GM23338 (cell line): ENCODE measurements at regions not wholly inside any gene's neighbourhood (a gene's known extent, or its start where the extent isn't known, plus 50 kb on each side); places are given as distances from the start of the nearest gene placed in this dataset.

Experiments
- ATAC-seq: fragments of 200-7000 bp; cut with Tn5 transposase; 3 replicates; pipeline ENCODE4 v1.9.1; 2020
- DNase-seq: peaks from one replicate; pipeline ENCODE4 v3.0.0-alpha.2; 2015; ENCODE audit warnings: low spot score
- H2AFZ ChIP-seq: fragments of 200-600 bp; sonication (generic); 2 replicates; pipeline ENCODE4 v1.8.0; 2016; ENCODE audit warnings: antibody characterized with exemption, mild to moderate bottlenecking, moderate library complexity
- H3F3A ChIP-seq: fragments of 200-600 bp; sonication (generic); replicated peaks from 2 replicates; pipeline ENCODE4 v1.8.0; 2017; ENCODE audit warnings: antibody characterized with exemption, mixed run types, low read depth
- H3K27ac ChIP-seq: fragments of 200-600 bp; sonication (generic); 2 replicates; pipeline ENCODE4 v1.6.1; 2016; ENCODE audit warnings: low read depth
- H3K27me3 ChIP-seq: fragments of 200-600 bp; sonication (generic); 2 replicates; pipeline ENCODE4 v1.8.0; 2016; ENCODE audit warnings: mild to moderate bottlenecking, mixed run types, moderate library complexity; ENCODE audit not compliant: insufficient read depth
- H3K36me3 ChIP-seq: fragments of 200-600 bp; sonication (generic); 2 replicates; pipeline ENCODE4 v1.8.0; 2016; ENCODE audit warnings: mild to moderate bottlenecking; ENCODE audit not compliant: insufficient read depth
- H3K4me1 ChIP-seq: fragments of 200-600 bp; sonication (generic); 2 replicates; pipeline ENCODE4 v1.8.0; 2016; ENCODE audit warnings: mild to moderate bottlenecking, moderate library complexity; ENCODE audit not compliant: insufficient read depth
- H3K4me2 ChIP-seq: fragments of 200-600 bp; sonication (generic); 2 replicates; pipeline ENCODE4 v1.7.1; 2017; ENCODE audit warnings: mixed run types
- H3K4me3 ChIP-seq: fragments of 200-600 bp; sonication (generic); 2 replicates; pipeline ENCODE4 v1.6.1; 2016; ENCODE audit warnings: mixed run types
- H3K79me2 ChIP-seq: fragments of 200-600 bp; sonication (generic); replicated peaks from 2 replicates; pipeline ENCODE4 v1.8.0; 2017; ENCODE audit warnings: mild to moderate bottlenecking; ENCODE audit not compliant: insufficient read depth
- H3K9me2 ChIP-seq: fragments of 200-600 bp; sonication (generic); 2 replicates; pipeline ENCODE4 v1.8.0; 2017; ENCODE audit not compliant: insufficient read depth
- H4K20me1 ChIP-seq: fragments of 200-600 bp; sonication (generic); replicated peaks from 2 replicates; pipeline ENCODE4 v1.8.0; 2017; ENCODE audit warnings: mild to moderate bottlenecking; ENCODE audit not compliant: insufficient read depth
- H3K27ac Mint-ChIP-seq: 2 replicates; pipeline ENCODE4 v1.8.0; 2020; ENCODE audit warnings: inconsistent platforms, mild to moderate bottlenecking, moderate library complexity, mixed read lengths
- H3K27me3 Mint-ChIP-seq: 3 replicates; pipeline ENCODE4 v1.8.0; 2022; ENCODE audit warnings: low read depth, mild to moderate bottlenecking, moderate library complexity, mixed read lengths, inconsistent platforms; ENCODE audit not compliant: insufficient read depth, poor library complexity
- H3K36me3 Mint-ChIP-seq: 3 replicates; pipeline ENCODE4 v1.8.0; 2021; ENCODE audit warnings: low read depth, mild to moderate bottlenecking, inconsistent platforms, moderate library complexity, mixed read lengths
- H3K4me1 Mint-ChIP-seq: 3 replicates; pipeline ENCODE4 v1.8.0; 2020; ENCODE audit warnings: mild to moderate bottlenecking, inconsistent platforms, mixed read lengths
- H3K4me3 Mint-ChIP-seq: 3 replicates; pipeline ENCODE4 v1.8.0; 2021; ENCODE audit warnings: moderate library complexity, mild to moderate bottlenecking, inconsistent platforms, mixed read lengths
- H3K9me3 Mint-ChIP-seq: 3 replicates; pipeline ENCODE4 v1.8.0; 2020; ENCODE audit warnings: moderate library complexity, mild to moderate bottlenecking, inconsistent platforms, mixed read lengths
- CREB1 ChIP-seq: fragments of 250-450 bp; sonication (Bioruptor Pico); IDR thresholded peaks from 2 replicates; pipeline ENCODE4 v1.5.0; 2020; ENCODE audit warnings: low read depth, mild to moderate bottlenecking, moderate library complexity
- EZH2 ChIP-seq: fragments of 200-600 bp; sonication (generic); IDR thresholded peaks from one replicate; pipeline ENCODE4 v1.8.0; 2017; ENCODE audit warnings: antibody characterized with exemption, mild to moderate bottlenecking, low read depth; ENCODE audit not compliant: unreplicated experiment
- EZH2phosphoT487 ChIP-seq: fragments of 200-600 bp; sonication (generic); IDR thresholded peaks from one replicate; pipeline ENCODE4 v1.8.1; 2018; ENCODE audit warnings: antibody characterized with exemption; ENCODE audit not compliant: unreplicated experiment
- JUNB ChIP-seq: IDR thresholded peaks from one replicate; pipeline ENCODE4 v1.6.1; 2016; ENCODE audit warnings: antibody characterized with exemption; ENCODE audit not compliant: unreplicated experiment
- NANOG ChIP-seq: IDR thresholded peaks from 2 replicates; pipeline ENCODE4 v1.6.1; 2016; ENCODE audit warnings: antibody characterized with exemption, borderline replicate concordance
- POLR2AphosphoS5 ChIP-seq: IDR thresholded peaks from 2 replicates; pipeline ENCODE4 v1.6.1; 2016; ENCODE audit warnings: antibody characterized with exemption, low read depth
- STAT1 ChIP-seq: IDR thresholded peaks from one replicate; pipeline ENCODE4 v1.6.1; 2016; ENCODE audit warnings: antibody characterized with exemption; ENCODE audit not compliant: unreplicated experiment
- ZNF114 ChIP-seq: fragments of 250-450 bp; sonication (Bioruptor Pico); IDR thresholded peaks from 2 replicates; pipeline ENCODE4 v1.5.0; 2020; ENCODE audit warnings: mild to moderate bottlenecking, moderate library complexity
- ZNF331 ChIP-seq: fragments of 250-450 bp; sonication (Bioruptor Pico); IDR thresholded peaks from 2 replicates; pipeline ENCODE4 v1.5.0; 2020; ENCODE audit warnings: low read depth, mild to moderate bottlenecking, moderate library complexity
- ZNF462 ChIP-seq: fragments of 250-450 bp; sonication (Bioruptor Pico); IDR thresholded peaks from 2 replicates; pipeline ENCODE4 v1.5.0; 2020; ENCODE audit warnings: mild to moderate bottlenecking, moderate library complexity
- TF ChIP-seq, protein P1 (sequence below), 2 experiments: fragments of 200-600 bp in 1 of 2; sonication (generic) in 1 of 2; conservative IDR thresholded peaks; 2 replicates each; pipeline versions ENCODE4 v1.5.1 to v1.6.1; 2016 to 2017; ENCODE audit warnings: antibody characterized with exemption in 2 of 2, low read depth in 2 of 2, mild to moderate bottlenecking in 2 of 2, moderate library complexity in 1 of 2
- TF ChIP-seq, protein P2 (sequence below): IDR thresholded peaks from 2 replicates; pipeline ENCODE4 v1.6.1; 2016; ENCODE audit warnings: antibody characterized with exemption
- TF ChIP-seq, protein P3 (sequence below): IDR thresholded peaks from one replicate; pipeline ENCODE4 v1.6.1; 2018; ENCODE audit warnings: antibody characterized with exemption; ENCODE audit not compliant: unreplicated experiment

DNA sequence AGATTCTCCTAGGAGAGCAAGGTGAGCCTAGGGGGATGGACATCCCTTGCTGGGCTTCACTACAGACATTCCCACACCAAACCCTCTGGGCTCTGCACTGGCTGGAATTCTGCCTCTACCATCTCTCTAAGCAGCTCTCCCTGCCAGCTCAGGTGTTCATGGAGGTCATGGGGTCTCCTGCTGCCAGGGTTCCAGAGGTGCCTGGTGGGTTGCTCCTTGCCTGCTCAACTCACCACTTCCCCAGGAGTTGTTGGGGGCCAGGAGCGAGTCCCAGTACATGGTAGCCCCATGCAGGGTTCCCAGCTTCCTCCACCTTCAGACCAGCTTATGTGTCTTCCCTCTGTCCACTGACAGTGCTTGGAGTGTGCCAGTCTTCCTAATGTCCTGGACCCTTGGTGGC lies 167.8 kb upstream of the PAQR3 start:
- Histone ChIP-seq H3K4me3 (no peak overlapping the region), H3K36me3 (no peaks in the 10 kb centered on the region), H2AFZ (no peak overlapping the region), H3K4me1 (peaks cover 9% of the 10 kb centered on the region; the same call in 1 of the 2 replicates), H3K9me2 (no peaks in the 10 kb centered on the region; the same call in 1 of the 2 replicates), H3K4me2 (no peak overlapping the region), H3K27me3 (no peaks in the 10 kb centered on the region), H3K79me2 (no peaks in the 10 kb centered on the region), H3K27ac (no peak overlapping the region), H4K20me1 (no peaks in the 10 kb centered on the region), H3F3A (no peaks in the 10 kb centered on the region)
- no peak overlapping the region for H3K4me3 Mint-ChIP-seq
- peaks cover 4% of the 10 kb centered on the region; the same call in 2 of the 3 replicates for H3K4me1 Mint-ChIP-seq
- H3K36me3 Mint-ChIP-seq, result no peaks in the 10 kb centered on the region
- no peaks in the 10 kb centered on the region; the same call in 2 of the 3 replicates for H3K9me3 Mint-ChIP-seq
- no peaks in the 10 kb centered on the region for H3K27me3 Mint-ChIP-seq
- no peak overlapping the region for H3K27ac Mint-ChIP-seq
- DNase-seq (no peak), ATAC-seq (no peak)
- TF ChIP-seq CREB1 (CRISPR knock-in tag), result no peak
- no peak for TF ChIP-seq JUNB
- TF ChIP-seq, protein P1, sequence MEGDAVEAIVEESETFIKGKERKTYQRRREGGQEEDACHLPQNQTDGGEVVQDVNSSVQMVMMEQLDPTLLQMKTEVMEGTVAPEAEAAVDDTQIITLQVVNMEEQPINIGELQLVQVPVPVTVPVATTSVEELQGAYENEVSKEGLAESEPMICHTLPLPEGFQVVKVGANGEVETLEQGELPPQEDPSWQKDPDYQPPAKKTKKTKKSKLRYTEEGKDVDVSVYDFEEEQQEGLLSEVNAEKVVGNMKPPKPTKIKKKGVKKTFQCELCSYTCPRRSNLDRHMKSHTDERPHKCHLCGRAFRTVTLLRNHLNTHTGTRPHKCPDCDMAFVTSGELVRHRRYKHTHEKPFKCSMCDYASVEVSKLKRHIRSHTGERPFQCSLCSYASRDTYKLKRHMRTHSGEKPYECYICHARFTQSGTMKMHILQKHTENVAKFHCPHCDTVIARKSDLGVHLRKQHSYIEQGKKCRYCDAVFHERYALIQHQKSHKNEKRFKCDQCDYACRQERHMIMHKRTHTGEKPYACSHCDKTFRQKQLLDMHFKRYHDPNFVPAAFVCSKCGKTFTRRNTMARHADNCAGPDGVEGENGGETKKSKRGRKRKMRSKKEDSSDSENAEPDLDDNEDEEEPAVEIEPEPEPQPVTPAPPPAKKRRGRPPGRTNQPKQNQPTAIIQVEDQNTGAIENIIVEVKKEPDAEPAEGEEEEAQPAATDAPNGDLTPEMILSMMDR (conservative IDR thresholded peaks at IDR 0.05; ENCODE audit: low read depth in 2 of 2), result no peak
- no peak for TF ChIP-seq EZH2phosphoT487
- TF ChIP-seq EZH2, result no peak
- TF ChIP-seq, protein P2, sequence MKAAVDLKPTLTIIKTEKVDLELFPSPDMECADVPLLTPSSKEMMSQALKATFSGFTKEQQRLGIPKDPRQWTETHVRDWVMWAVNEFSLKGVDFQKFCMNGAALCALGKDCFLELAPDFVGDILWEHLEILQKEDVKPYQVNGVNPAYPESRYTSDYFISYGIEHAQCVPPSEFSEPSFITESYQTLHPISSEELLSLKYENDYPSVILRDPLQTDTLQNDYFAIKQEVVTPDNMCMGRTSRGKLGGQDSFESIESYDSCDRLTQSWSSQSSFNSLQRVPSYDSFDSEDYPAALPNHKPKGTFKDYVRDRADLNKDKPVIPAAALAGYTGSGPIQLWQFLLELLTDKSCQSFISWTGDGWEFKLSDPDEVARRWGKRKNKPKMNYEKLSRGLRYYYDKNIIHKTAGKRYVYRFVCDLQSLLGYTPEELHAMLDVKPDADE, result no peak
- no peak for TF ChIP-seq NANOG
- no peak for TF ChIP-seq POLR2AphosphoS5
- no peak for TF ChIP-seq ZNF462
- TF ChIP-seq, protein P3, sequence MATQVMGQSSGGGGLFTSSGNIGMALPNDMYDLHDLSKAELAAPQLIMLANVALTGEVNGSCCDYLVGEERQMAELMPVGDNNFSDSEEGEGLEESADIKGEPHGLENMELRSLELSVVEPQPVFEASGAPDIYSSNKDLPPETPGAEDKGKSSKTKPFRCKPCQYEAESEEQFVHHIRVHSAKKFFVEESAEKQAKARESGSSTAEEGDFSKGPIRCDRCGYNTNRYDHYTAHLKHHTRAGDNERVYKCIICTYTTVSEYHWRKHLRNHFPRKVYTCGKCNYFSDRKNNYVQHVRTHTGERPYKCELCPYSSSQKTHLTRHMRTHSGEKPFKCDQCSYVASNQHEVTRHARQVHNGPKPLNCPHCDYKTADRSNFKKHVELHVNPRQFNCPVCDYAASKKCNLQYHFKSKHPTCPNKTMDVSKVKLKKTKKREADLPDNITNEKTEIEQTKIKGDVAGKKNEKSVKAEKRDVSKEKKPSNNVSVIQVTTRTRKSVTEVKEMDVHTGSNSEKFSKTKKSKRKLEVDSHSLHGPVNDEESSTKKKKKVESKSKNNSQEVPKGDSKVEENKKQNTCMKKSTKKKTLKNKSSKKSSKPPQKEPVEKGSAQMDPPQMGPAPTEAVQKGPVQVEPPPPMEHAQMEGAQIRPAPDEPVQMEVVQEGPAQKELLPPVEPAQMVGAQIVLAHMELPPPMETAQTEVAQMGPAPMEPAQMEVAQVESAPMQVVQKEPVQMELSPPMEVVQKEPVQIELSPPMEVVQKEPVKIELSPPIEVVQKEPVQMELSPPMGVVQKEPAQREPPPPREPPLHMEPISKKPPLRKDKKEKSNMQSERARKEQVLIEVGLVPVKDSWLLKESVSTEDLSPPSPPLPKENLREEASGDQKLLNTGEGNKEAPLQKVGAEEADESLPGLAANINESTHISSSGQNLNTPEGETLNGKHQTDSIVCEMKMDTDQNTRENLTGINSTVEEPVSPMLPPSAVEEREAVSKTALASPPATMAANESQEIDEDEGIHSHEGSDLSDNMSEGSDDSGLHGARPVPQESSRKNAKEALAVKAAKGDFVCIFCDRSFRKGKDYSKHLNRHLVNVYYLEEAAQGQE, result no peak
- TF ChIP-seq ZNF331 (CRISPR knock-in tag), result no peak
- TF ChIP-seq STAT1, result no peak
- no peak for TF ChIP-seq ZNF114 (CRISPR knock-in tag)
